H1 (cell line): ENCODE measurements at regions not wholly inside any gene's neighbourhood (a gene's known extent, or its start where the extent isn't known, plus 50 kb on each side); places are given as distances from the start of the nearest gene placed in this dataset.
A peak's percentile ranks its signal among the peaks of the same experiment; 100 is the strongest.

Source experiments
- CTCF ChIA-PET: fragments of 300-600 bp; sonication (Branson Sonifier 250); formaldehyde crosslinking; loops from one replicate; lab custom pipeline; 2021; ENCODE audit not compliant: partially characterized antibody; lab: Charles Lee
- POLR2A ChIA-PET: fragments of 300-600 bp; sonication (Branson Sonifier 250); formaldehyde crosslinking; loops from one replicate; lab custom pipeline; 2021; ENCODE audit warnings: inconsistent platforms; ENCODE audit not compliant: partially characterized antibody; lab: Charles Lee
- DNase-seq, 2 experiments: peaks; one replicate each; pipeline versions ENCODE4 v3.0.0 to v3.0.0-alpha.2; 2010 to 2022; ENCODE audit warnings: low spot score in 2 of 2, low read depth in 1 of 2, mixed read lengths in 1 of 2
- FAIRE-seq: peaks from 2 replicates; lab custom pipeline; 2011; peaks lifted over from hg19 to GRCh38; lab: Jason Lieb, UNC
- H2AFZ ChIP-seq: 2 replicates; pipeline ENCODE4 v1.8.1; 2012; ENCODE audit warnings: low read length, inconsistent platforms
- H2AK5ac ChIP-seq: 2 replicates; pipeline ENCODE4 v1.6.1; 2013; ENCODE audit warnings: low read depth, low read length
- H2BK120ac ChIP-seq: replicated peaks from 2 replicates; pipeline ENCODE3; 2013; ENCODE audit warnings: low read depth, low read length, inconsistent platforms
- H2BK12ac ChIP-seq: 2 replicates; pipeline ENCODE4 v1.6.1; 2013; ENCODE audit warnings: low read depth, low read length
- H2BK15ac ChIP-seq: 2 replicates; pipeline ENCODE4 v1.6.1; 2013; ENCODE audit warnings: low read length
- H2BK20ac ChIP-seq: 2 replicates; pipeline ENCODE4 v1.6.1; 2013; ENCODE audit warnings: low read length
- H2BK5ac ChIP-seq: 2 replicates; pipeline ENCODE4 v1.6.1; 2013; ENCODE audit warnings: low read depth, low read length
- H3K14ac ChIP-seq: 2 replicates; pipeline ENCODE4 v1.6.1; 2013; ENCODE audit warnings: inconsistent platforms; ENCODE audit not compliant: insufficient read length
- H3K18ac ChIP-seq: 2 replicates; pipeline ENCODE4 v1.6.1; 2013; ENCODE audit warnings: low read length; ENCODE audit errors: extremely low read depth
- H3K23ac ChIP-seq: 2 replicates; pipeline ENCODE4 v1.6.1; 2013; ENCODE audit warnings: inconsistent platforms; ENCODE audit not compliant: insufficient read length
- H3K23me2 ChIP-seq: 2 replicates; pipeline ENCODE4 v1.6.1; 2013; ENCODE audit warnings: low read depth, low read length
- H3K27ac ChIP-seq: 2 replicates; pipeline ENCODE4 v1.6.1; 2011; ENCODE audit warnings: low read depth, low read length, inconsistent platforms
- H3K27me3 ChIP-seq, 4 experiments: replicated peaks in 1 of 4; 1 replicate in 1 of 4; 2 replicates in 3 of 4; pipeline versions ENCODE4 v1.6.1 to v1.8.1; 2011 to 2013; ENCODE audit warnings: low read length in 3 of 4, mild to moderate bottlenecking in 3 of 4, inconsistent platforms in 2 of 4, mixed read lengths in 2 of 4, moderate library complexity in 1 of 4; ENCODE audit not compliant: control insufficient read depth in 3 of 4, insufficient read depth in 3 of 4; ENCODE audit errors: extremely low read depth in 1 of 4
- H3K36me3 ChIP-seq, 4 experiments: 2 replicates each; pipeline versions ENCODE4 v1.6.1 to v1.8.1; 2011 to 2013; ENCODE audit warnings: mild to moderate bottlenecking in 4 of 4, low read length in 3 of 4, moderate library complexity in 2 of 4, control low read depth in 1 of 4, inconsistent platforms in 1 of 4; ENCODE audit not compliant: insufficient read depth in 4 of 4, control insufficient read depth in 2 of 4
- H3K4ac ChIP-seq: replicated peaks from 2 replicates; pipeline ENCODE3; 2013; ENCODE audit warnings: low read length, low read depth, mixed read lengths, inconsistent platforms; ENCODE audit not compliant: insufficient read length
- H3K4me1 ChIP-seq, 4 experiments: replicated peaks in 1 of 4; 1 replicate in 1 of 4; 2 replicates in 3 of 4; pipeline versions ENCODE4 v1.6.1 to v1.8.1; 2011 to 2013; ENCODE audit warnings: low read length in 3 of 4, inconsistent platforms in 2 of 4, mixed read lengths in 1 of 4; ENCODE audit not compliant: insufficient read depth in 4 of 4, control insufficient read depth in 3 of 4
- H3K4me2 ChIP-seq, 2 experiments: 2 replicates each; pipeline versions ENCODE4 v1.6.1 to v1.8.1; 2011 to 2013; ENCODE audit warnings: low read depth in 2 of 2, low read length in 2 of 2, control low read depth in 1 of 2, inconsistent platforms in 1 of 2, mild to moderate bottlenecking in 1 of 2; ENCODE audit not compliant: insufficient read depth in 1 of 2
- H3K4me3 ChIP-seq, 4 experiments: fragments of 200-600, 300-600 bp in 1 of 4; sonication (generic), shearing (Covaris generic), sonication (Bioruptor Twin) in 1 of 4; 2 replicates each; pipeline versions ENCODE4 v1.5.1 to v1.8.1; 2011 to 2016; ENCODE audit warnings: low read length in 4 of 4, low read depth in 3 of 4, control low read depth in 2 of 4, inconsistent platforms in 2 of 4, mild to moderate bottlenecking in 2 of 4, mixed read lengths in 1 of 4, moderate library complexity in 1 of 4; ENCODE audit not compliant: insufficient read depth in 2 of 4; ENCODE audit errors: extremely low read depth in 1 of 4
- H3K56ac ChIP-seq: replicated peaks from 2 replicates; pipeline ENCODE3; 2013; ENCODE audit warnings: low read depth, mild to moderate bottlenecking, mixed read lengths, low read length, inconsistent platforms; ENCODE audit not compliant: insufficient read length
- H3K79me1 ChIP-seq: 2 replicates; pipeline ENCODE4 v1.6.1; 2013; ENCODE audit warnings: low read depth, low read length, control low read depth
- H3K79me2 ChIP-seq, 2 experiments: 2 replicates each; pipeline versions ENCODE4 v1.6.1 to v1.8.1; 2012 to 2013; ENCODE audit warnings: low read length in 2 of 2, mild to moderate bottlenecking in 2 of 2, inconsistent platforms in 1 of 2; ENCODE audit not compliant: insufficient read depth in 2 of 2, control insufficient read depth in 1 of 2
- H3K9ac ChIP-seq, 4 experiments: replicated peaks in 1 of 4; 1 replicate in 1 of 4; 2 replicates in 3 of 4; pipeline versions ENCODE4 v1.6.1 to v1.8.1; 2011 to 2013; ENCODE audit warnings: low read depth in 3 of 4, low read length in 3 of 4, control low read depth in 2 of 4, mild to moderate bottlenecking in 2 of 4, moderate library complexity in 2 of 4, inconsistent platforms in 1 of 4; ENCODE audit errors: extremely low read depth in 1 of 4
- H3K9me3 ChIP-seq, 2 experiments: 2 replicates each; pipeline versions ENCODE4 v1.6.1 to v1.8.1; 2012 to 2013; ENCODE audit warnings: mild to moderate bottlenecking in 2 of 2, moderate library complexity in 2 of 2, control low read depth in 1 of 2, inconsistent platforms in 1 of 2, low read depth in 1 of 2, low read length in 1 of 2, mixed read lengths in 1 of 2; ENCODE audit not compliant: insufficient read depth in 2 of 2
- H4K20me1 ChIP-seq, 2 experiments: replicated peaks in 1 of 2; 2 replicates each; pipeline versions ENCODE3 to v1.8.1; 2011 to 2013; ENCODE audit warnings: inconsistent platforms in 2 of 2, low read length in 2 of 2, mild to moderate bottlenecking in 1 of 2; ENCODE audit not compliant: insufficient read depth in 2 of 2, control insufficient read depth in 1 of 2
- H4K5ac ChIP-seq: 2 replicates; pipeline ENCODE4 v1.6.1; 2013; ENCODE audit warnings: low read length, low read depth, mixed read lengths, inconsistent platforms; ENCODE audit not compliant: insufficient read length
- H4K8ac ChIP-seq: 2 replicates; pipeline ENCODE4 v1.8.0; 2013; ENCODE audit warnings: mild to moderate bottlenecking, moderate library complexity, low read length, inconsistent platforms; ENCODE audit not compliant: insufficient read depth; ENCODE audit errors: extremely low read depth
- H4K91ac ChIP-seq: replicated peaks from 2 replicates; pipeline ENCODE3; 2013; ENCODE audit warnings: low read length, mixed read lengths, inconsistent platforms; ENCODE audit not compliant: insufficient read length
- CHD1 ChIP-seq: IDR thresholded peaks from 2 replicates; pipeline ENCODE4 v1.6.1; 2012; ENCODE audit warnings: low read depth, low read length, improper control_type of control experiment
- TEAD4 ChIP-seq: IDR thresholded peaks from 2 replicates; pipeline ENCODE4 v1.6.1; 2012; ENCODE audit warnings: low read depth, low read length, inconsistent platforms, mixed read lengths
- WGBS, 2 experiments: shearing (Covaris generic) in 1 of 2; methylation state at CpG; one replicate each; pipeline versions ENCODE4 v1.1.6 to v1.1.7; 2013 to 2015; ENCODE audit warnings: low lambda C conversion rate in 2 of 2, mixed read lengths in 2 of 2, inconsistent platforms in 1 of 2, low coverage in 1 of 2, missing lambda C conversion rate in 1 of 2; ENCODE audit not compliant: insufficient replicate concordance in 2 of 2, insufficient coverage in 1 of 2, insufficient read length in 1 of 2; ENCODE audit errors: extremely low coverage in 1 of 2, missing lambda C conversion rate in 1 of 2; 5-methylcytosine and 5-hydroxymethylcytosine counted together

DNA sequence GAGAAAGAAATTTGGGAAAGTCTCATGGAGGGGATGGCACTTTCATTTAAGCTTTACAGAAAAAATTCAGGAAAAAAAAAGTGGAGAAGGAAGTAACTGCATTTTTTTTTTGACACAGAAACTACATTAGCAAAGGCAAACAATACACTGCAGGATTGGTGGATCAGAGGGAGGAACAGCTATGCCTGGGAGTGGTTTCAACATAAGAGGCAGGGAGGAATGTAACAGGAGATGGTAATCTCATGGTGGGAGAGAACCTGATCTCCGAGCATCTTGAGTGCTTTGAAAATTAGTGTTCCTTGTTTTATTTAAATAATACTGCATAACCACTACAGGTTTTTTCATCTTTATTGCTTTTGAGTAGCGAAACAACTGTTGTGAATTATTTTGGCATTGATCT lies 249.4 kb downstream of the FAM170A start:
- no peaks in the 10 kb centered on the region for H4K20me1 ChIP-seq
- no peak overlapping the region for H3K9ac ChIP-seq
- no peak for TF ChIP-seq CHD1
- 0 out of 2 replicates have a peak, but pooled peaks have one; percentile 35 for TF ChIP-seq TEAD4
- no peak overlapping the region for H3K18ac ChIP-seq
- H2AK5ac ChIP-seq = no peak overlapping the region
- no peak overlapping the region for H2BK15ac ChIP-seq
- no peak overlapping the region for H3K4me3 ChIP-seq
- H3K79me1 ChIP-seq = no peaks in the 10 kb centered on the region
- H3K56ac ChIP-seq = no peak overlapping the region
- H3K4me1 ChIP-seq = no peaks in the 10 kb centered on the region
- no peak overlapping the region for H4K91ac ChIP-seq
- no peaks in the 10 kb centered on the region for H3K27me3 ChIP-seq
- no peak overlapping the region for H2BK20ac ChIP-seq
- no peak overlapping the region for H2BK120ac ChIP-seq
- no peak overlapping the region for H3K4ac ChIP-seq
- ChIA-PET POLR2A (interaction anchor here (0.7 kb wide), 1 partner anchor 20 kb away, joined by 3 read pairs; no protein-coding TSS in a partner anchor), CTCF (no interaction called here)
- H3K9me3 ChIP-seq = no peaks in the 10 kb centered on the region
- no peak overlapping the region for H3K27ac ChIP-seq
- no peaks in the 10 kb centered on the region for H3K23me2 ChIP-seq
- DNase-seq (no peak), FAIRE-seq (peak; percentile 78)
- H3K79me2 ChIP-seq = no peaks in the 10 kb centered on the region
- H3K23ac ChIP-seq = no peak overlapping the region
- H3K4me2 ChIP-seq = peak overlapping the region in 1 of 2 experiments; percentile 14; a peak in 1 of 4 replicates
- no peak overlapping the region for H4K5ac ChIP-seq
- H2AFZ ChIP-seq = no peak overlapping the region
- WGBS, 2 experiments = 67% methylated on average over 2 of the region's 2 CpGs; no CpG with 5 or more reads in 1 of the 2 experiments
- no peak overlapping the region for H2BK5ac ChIP-seq
- H4K8ac ChIP-seq = no peak overlapping the region
- no peaks in the 10 kb centered on the region for H3K36me3 ChIP-seq
- H3K14ac ChIP-seq = no peak overlapping the region
- no peak overlapping the region for H2BK12ac ChIP-seq
